Esophagus muscularis mucosa (tissue), 3 donors: ENCODE measurements at regions not wholly inside any gene's neighbourhood (a gene's known extent, or its start where the extent isn't known, plus 50 kb on each side); places are given as distances from the start of the nearest gene placed in this dataset.

Source experiments
- CTCF ChIP-seq, 3 experiments: fragments of 200-600 bp in 2 of 3; fragments of 450-650 bp in 1 of 3; sonication (generic) in 2 of 3; IDR thresholded peaks; one replicate each; pipeline ENCODE4 v1.5.1; 2017 to 2019; ENCODE audit warnings: antibody characterized with exemption in 3 of 3, mild to moderate bottlenecking in 2 of 3, moderate library complexity in 1 of 3
- POLR2A ChIP-seq: fragments of 450-650 bp; IDR thresholded peaks from one replicate; pipeline ENCODE4 v1.6.1; 2017; ENCODE audit warnings: antibody characterized with exemption, moderate library complexity, mild to moderate bottlenecking, low read depth

DNA sequence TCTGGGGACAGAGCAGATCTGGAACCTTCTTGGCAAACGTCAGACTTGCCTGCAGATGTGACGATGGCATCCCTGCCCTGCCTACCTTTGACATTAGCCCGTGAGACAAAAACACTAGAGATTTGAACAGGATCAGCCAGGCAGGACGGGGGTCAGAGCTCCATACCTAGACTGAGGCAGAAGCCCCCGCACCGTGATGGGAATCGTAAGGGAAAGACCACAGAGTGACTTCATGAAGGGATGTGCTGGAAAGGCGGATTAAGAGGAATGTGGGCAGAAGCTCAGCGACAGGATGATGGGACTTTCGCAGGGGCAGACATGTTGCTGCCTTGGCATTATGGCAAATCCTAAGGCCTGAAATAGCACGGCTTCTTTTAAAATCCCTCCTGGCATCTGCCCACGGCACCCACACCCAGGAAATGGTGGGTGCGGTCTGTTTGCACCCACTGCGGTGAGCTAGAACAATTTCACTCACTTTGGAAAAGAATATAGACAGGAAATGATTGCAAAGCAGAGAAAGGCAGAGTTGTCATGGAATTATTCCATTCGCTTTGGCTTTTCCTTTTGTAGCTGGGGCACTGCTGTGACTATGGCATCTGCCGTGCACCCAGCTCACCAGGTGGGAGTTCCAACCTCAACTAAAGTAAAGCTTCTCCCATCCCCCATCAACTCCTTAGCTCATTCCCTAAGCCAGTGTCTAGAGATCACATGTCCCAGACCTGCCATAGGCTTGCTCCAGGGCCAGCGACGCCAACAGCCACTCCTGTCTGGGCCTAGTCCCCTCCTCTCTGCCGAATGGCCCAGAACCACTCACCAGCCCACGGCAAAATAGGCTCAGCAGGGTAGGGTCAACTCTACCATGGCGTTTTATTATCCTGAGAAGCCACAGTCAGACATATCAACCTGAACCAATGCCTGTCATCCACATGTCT, 112.7 kb upstream of the NPAS2 start:
- TF ChIP-seq CTCF (IDR thresholded peaks at IDR 0.05) (no peak), POLR2A (no peak)
